ENCODE measurements at regions not wholly inside any gene's neighbourhood (a gene's known extent, or its start where the extent isn't known, plus 50 kb on each side); places are given as distances from the start of the nearest gene placed in this dataset.

DNA sequence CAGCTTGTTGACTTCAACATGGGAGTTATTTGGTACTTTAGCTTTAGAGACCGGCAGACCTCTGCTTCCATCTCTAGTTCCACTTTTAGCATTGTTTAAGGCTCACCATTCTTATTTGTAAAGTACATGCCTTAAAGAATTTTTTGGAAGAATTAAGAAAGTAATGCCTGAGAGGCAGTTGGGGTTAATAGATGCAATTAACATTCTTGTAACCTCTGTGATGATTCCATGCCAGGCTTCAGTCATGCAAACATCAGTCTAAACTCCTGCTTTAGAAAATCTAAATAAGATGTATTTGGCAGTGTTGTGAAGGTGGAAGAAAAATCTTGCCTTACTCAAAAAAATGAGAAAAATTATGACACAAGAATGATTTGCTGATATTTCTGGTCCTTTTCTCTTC is 79.9 kb upstream of the UBAC2 start:
- DNase-seq (ENCODE audit: low spot score): no peak

DNA sequence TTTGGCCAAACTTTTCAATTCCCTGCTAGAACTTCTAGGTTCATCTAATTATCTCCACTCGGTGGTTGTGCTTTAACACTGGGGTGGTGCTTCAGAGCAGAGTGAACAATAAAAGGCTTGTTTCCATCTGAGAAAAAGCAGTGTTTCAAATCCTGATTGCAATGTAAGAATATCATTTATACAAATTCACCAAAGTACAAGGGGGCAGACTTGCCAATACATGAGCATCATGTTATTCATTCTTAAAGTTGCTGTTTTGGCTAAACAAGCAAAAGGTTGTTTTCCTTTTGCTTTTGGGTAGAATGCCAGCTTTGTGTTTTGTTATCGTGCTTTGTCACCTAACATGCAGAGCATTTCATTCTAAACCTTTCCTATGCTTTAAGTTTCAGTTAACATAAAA is 78.5 kb upstream of the UBAC2 start:
- no peak for DNase-seq (ENCODE audit: low spot score)
- TF ChIP-seq, protein P1, sequence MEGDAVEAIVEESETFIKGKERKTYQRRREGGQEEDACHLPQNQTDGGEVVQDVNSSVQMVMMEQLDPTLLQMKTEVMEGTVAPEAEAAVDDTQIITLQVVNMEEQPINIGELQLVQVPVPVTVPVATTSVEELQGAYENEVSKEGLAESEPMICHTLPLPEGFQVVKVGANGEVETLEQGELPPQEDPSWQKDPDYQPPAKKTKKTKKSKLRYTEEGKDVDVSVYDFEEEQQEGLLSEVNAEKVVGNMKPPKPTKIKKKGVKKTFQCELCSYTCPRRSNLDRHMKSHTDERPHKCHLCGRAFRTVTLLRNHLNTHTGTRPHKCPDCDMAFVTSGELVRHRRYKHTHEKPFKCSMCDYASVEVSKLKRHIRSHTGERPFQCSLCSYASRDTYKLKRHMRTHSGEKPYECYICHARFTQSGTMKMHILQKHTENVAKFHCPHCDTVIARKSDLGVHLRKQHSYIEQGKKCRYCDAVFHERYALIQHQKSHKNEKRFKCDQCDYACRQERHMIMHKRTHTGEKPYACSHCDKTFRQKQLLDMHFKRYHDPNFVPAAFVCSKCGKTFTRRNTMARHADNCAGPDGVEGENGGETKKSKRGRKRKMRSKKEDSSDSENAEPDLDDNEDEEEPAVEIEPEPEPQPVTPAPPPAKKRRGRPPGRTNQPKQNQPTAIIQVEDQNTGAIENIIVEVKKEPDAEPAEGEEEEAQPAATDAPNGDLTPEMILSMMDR (IDR thresholded peaks at IDR 0.05; ENCODE audit: poor library complexity): no peak
- TF ChIP-seq EZH2phosphoT487 (IDR thresholded peaks at IDR 0.05; ENCODE audit: low read depth, severe bottlenecking, unreplicated experiment) (no peak), EZH2 (IDR thresholded peaks at IDR 0.05; ENCODE audit: borderline replicate concordance) (no peak)
- H3K9me3 ChIP-seq (ENCODE audit: low read depth): no peaks in the 10 kb centered on the region
- no peak overlapping the region for H3K4me3 ChIP-seq
- H3K27ac ChIP-seq: no peak overlapping the region
- H3K79me2 ChIP-seq: no peaks in the 10 kb centered on the region
- WGBS (ENCODE audit: low lambda C conversion rate, missing lambda C conversion rate): 85% methylated on average over 2 of the region's 2 CpGs
- H4K20me1 ChIP-seq (ENCODE audit: insufficient read depth, poor library complexity, severe bottlenecking): no peaks in the 10 kb centered on the region
- H3K4me2 ChIP-seq: no peak overlapping the region
- no peaks in the 10 kb centered on the region for H3K4me1 ChIP-seq (ENCODE audit: insufficient read depth)
- no peaks in the 10 kb centered on the region for H3K9me2 ChIP-seq (replicated peaks; ENCODE audit: insufficient read depth)
- H3K36me3 ChIP-seq (replicated peaks; ENCODE audit: insufficient read depth, low read depth): no peaks in the 10 kb centered on the region
- H3K27me3 ChIP-seq: no peaks in the 10 kb centered on the region
- no peak overlapping the region for H2AFZ ChIP-seq

More for the DNA sequence above, 79.9 kb upstream of the UBAC2 start:
- Histone ChIP-seq H2AFZ (no peak overlapping the region), H3K27me3 (no peaks in the 10 kb centered on the region), H3K36me3 (replicated peaks; ENCODE audit: insufficient read depth, low read depth) (no peaks in the 10 kb centered on the region), H4K20me1 (ENCODE audit: insufficient read depth, poor library complexity, severe bottlenecking) (no peaks in the 10 kb centered on the region), H3K4me3 (no peak overlapping the region), H3K4me1 (ENCODE audit: insufficient read depth) (no peaks in the 10 kb centered on the region), H3K9me3 (ENCODE audit: low read depth) (no peaks in the 10 kb centered on the region), H3K4me2 (no peak overlapping the region), H3K27ac (no peak overlapping the region), H3K9me2 (replicated peaks; ENCODE audit: insufficient read depth) (no peaks in the 10 kb centered on the region), H3K79me2 (no peaks in the 10 kb centered on the region)
- 81% methylated on average over 1 of the region's 1 CpG for WGBS (ENCODE audit: low lambda C conversion rate, missing lambda C conversion rate)
- no peak for TF ChIP-seq EZH2 (IDR thresholded peaks at IDR 0.05; ENCODE audit: borderline replicate concordance)
- TF ChIP-seq, protein P1 (IDR thresholded peaks at IDR 0.05; ENCODE audit: poor library complexity): no peak
- TF ChIP-seq EZH2phosphoT487 (IDR thresholded peaks at IDR 0.05; ENCODE audit: low read depth, severe bottlenecking, unreplicated experiment): no peak

DNA sequence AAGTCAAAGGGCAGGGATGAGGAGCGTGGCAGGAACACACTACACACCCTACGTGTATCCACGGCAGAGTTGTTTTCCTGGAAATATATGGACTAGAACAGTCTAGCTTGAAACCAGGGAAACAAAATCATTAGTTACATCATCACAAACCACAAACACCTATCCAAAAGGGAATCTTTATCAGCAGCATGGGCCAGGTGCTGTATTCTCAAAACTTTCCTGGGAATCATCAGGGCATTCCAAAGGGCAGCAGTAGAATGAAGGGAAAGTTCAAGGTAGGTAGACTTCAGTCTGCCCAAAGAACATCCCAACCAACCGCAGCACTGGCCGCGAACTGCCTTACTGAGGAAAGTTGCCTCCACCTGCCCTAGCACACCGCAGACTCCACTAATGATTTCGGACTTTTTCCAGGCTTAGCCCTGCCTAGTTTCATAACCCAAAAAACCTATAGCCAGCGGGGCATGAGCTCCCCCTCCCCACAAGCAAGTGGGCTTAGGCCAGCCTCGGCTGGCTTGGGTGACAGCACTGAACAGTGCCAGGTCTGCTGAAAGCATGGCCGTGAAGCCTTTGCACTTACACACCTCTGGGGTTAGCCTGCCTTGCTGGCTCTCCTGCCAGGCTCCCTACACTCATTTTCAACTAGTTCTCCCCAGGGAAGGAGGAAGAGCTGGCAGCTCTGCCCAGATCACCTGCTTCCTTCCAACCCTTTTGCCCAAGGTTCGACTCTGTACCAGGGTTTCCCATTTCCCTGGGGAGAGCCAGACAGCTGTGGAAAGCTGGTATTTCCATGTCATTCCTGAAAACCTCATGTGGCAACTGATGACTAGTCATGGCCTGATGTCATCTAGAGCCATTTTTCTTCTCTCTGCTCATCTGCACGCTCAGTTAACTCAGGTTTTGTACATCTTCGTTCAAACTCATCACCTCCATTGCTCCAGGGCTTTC is 77.3 kb upstream of the UBAC2 start:
- TF ChIP-seq EZH2phosphoT487 (IDR thresholded peaks at IDR 0.05; ENCODE audit: low read depth, severe bottlenecking, unreplicated experiment) (no peak), EZH2 (IDR thresholded peaks at IDR 0.05; ENCODE audit: borderline replicate concordance) (no peak)
- TF ChIP-seq, protein P1 (IDR thresholded peaks at IDR 0.05; ENCODE audit: poor library complexity): no peak
- Histone ChIP-seq H4K20me1 (ENCODE audit: insufficient read depth, poor library complexity, severe bottlenecking) (no peaks in the 10 kb centered on the region), H2AFZ (no peak overlapping the region), H3K9me3 (ENCODE audit: low read depth) (no peaks in the 10 kb centered on the region), H3K36me3 (replicated peaks; ENCODE audit: insufficient read depth, low read depth) (no peaks in the 10 kb centered on the region), H3K4me2 (no peak overlapping the region), H3K27ac (no peak overlapping the region), H3K4me3 (no peak overlapping the region), H3K9me2 (replicated peaks; ENCODE audit: insufficient read depth) (no peaks in the 10 kb centered on the region), H3K4me1 (ENCODE audit: insufficient read depth) (no peaks in the 10 kb centered on the region), H3K27me3 (no peaks in the 10 kb centered on the region), H3K79me2 (no peaks in the 10 kb centered on the region)
- DNase-seq (ENCODE audit: low spot score): no peak
- WGBS (ENCODE audit: low lambda C conversion rate, missing lambda C conversion rate): 89% methylated on average over 14 of the region's 14 CpGs

Data from hepatocyte (in vitro differentiated cells).